Hematopoietic multipotent progenitor cell treated with erythropoietin and hydrocortisone succinate and interleukin-3 and kit ligand, for 15 days (in vitro differentiated cells): ENCODE measurements at regions not wholly inside any gene's neighbourhood (a gene's known extent, or its start where the extent isn't known, plus 50 kb on each side); places are given as distances from the start of the nearest gene placed in this dataset.

Experiments used
- DNase-seq: peaks from one replicate; pipeline ENCODE4 v3.0.0-alpha.2; 2015; ENCODE audit warnings: low spot score

DNA sequence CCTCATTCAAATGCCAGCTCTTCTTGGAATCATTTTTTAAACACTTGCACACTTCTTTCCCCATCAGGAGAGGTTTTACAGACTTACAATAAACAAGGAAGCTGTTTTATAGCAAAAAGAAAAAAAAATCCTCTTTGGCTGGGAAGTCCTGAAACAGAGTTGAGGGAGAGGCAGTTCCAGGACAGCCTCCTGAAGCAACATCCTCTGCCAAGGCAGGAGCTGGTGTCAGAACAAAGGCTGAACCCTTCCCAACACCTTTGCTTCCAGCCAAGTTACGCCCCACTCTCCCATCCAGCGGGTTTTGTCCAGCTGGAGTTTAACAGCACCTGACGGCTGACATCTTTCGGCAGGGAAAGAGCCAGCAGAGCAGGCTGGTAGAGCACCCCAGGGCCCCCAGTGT lies 287.8 kb downstream of the RRAGC start:
- no peak for DNase-seq

DNA sequence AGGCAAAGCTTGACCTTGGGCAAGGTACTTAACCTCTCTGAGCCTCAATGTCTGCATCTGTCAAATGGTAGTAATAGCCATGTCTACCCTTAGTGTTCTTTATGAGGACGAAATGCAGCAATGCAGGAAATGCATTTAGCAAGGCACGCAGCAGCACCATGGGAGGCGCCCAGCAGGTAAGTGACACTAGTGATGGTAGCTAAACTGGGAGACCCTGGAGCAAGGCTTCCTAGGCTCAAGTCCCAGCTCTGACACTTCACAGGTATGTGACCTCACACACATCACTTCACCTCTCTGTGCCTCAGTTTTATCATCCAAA lies 289.0 kb downstream of the RRAGC start:
- no peak for DNase-seq

DNA sequence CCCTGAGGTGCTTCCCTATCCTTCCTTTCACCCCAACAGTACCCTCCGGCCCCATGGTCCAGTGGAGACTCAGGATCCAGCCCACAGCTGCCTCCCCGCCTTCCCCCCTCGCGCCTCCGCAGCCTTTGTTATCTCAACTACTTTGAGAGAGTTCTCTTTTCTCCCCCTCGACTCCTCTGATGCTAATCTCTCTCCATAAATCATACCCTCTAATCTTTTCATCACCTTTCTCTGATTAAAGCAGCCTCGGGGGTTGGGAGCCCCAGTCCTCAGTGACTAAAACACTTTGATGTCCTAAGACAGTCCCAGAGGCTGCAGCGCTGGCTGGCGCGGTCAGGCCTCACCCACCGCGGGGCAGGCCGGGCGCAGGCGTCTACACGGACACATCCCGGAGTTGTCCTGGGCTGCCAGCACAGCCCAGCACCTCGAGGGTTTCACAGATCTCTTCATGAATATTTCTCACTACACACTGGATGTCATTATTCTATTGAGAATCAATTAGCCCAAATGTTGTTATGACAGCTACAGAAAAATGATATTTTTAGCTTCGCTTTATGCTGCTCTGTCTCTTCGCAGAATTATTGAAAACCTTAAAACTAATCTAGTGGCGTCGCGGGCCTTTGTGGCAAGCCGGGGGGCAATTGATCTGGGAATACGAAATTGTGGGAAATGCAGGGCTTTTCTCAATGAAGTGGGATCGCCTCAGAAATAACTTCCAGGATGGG lies 289.5 kb downstream of the RRAGC start:
- DNase-seq: no peak

DNA sequence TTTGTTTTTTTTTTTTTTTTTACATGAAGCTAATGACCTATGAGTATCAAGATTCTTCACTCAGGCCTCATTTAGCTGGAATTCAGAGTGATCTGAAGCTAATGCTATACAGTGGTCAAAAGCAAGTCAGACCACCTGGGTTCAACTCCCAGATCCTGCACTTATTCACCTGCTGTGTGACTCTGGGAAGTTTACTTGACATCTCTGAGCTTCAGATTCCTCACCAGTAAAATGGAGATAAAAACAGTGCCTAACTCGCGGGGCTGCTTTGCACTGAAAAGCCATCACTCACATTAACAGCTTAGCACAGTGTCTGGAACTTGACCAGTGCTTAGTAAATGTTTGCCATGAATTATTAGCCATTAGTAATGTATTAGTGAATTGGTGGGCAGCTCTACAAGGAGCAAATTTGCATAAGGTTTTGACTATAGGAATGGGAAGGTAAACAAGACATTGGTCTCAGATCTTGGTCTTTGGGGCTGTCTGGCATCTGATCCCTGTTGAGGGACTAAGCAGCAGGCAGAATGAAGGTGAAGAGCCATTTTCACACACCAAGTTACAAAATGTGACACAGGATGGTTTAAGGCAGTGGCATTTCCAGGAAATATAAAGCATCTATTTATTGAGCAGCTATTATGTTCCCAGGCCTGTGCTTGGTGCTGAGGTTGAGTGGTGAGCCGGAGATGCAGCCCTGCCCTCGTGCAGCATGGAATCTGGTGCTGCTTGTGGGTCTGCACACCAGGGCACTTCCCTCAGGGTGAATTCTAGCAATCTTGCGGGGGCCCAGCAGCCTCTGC lies 291.3 kb downstream of the RRAGC start:
- no peak for DNase-seq

DNA sequence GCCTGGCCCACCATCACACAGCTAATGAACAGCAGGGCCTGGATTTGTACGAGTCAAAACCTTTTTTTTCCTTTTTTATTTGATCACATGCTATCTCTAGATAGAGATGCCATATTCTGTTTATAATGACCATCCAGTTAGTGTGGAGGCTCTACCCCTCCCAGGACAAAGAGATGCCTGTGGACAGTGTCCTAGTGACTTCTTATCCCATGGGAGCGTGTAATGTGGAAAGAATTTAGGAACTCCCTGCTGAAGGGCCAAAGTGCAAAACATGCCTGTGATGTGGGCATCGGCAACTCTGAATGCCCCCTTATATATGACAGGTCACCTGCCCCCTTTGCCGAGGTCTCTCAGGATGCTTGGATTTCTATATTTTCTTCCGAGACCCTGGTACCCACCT lies 292.2 kb downstream of the RRAGC start:
- DNase-seq: no peak

DNA sequence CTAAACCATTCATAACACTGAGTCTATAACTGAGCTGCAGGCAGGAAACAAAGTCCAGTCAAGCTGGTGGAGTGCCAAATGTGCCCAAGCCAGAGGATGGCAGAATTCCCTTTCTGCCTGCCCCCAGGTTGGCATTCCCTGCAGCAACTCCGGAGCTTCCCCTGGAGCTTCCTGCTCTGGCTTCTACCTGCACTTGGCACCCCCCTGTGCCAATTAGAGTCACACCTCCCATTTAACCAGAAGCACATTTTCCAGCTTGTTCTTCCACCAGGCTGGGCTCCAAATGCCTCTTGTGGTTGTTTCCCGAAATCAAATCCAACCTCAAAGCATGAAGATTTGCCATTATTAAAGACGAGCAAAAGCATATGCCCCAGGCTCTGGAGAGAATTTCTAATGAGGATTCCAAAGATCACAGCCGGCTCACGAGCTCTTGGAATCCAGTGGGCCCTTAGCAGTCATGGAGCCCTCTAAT lies 294.5 kb downstream of the RRAGC start:
- no peak for DNase-seq

DNA sequence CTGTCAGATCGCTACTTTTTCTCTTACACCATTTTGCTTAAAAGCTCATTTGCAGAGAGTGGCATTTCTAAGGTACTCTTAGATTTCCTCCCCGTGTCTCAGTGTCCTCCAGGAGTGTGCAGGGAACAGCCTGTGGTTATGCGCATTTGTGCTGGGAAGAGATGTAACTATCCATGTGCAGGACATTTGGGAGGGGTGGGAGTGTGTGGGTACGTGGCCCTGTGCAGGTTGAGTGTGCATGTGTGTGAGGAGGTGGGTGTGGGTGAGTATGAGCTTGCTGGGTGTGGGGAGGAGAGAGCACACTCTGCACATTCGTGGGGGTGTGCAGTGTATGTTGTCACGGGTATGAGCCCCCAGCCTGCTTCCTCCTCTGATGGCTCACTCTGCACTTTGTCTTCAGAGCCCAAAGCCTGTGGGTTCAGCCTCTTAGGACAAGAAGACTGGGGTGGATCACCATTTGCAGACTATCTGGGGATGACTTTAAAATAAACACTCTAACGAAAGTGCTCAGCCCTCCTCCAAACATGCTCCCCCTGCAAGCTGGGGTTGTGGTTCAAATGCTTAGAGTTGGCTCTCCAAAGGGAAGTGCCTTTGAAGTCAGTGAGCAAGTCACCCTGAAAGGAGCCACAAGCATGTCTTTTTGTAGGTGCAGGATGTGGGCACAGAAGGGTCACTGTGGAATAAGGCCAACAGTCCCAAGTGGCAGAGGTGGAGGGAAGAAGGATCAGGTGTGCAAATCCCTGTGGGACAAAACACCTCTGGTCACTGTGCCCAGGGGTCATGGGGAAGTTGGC lies 295.4 kb downstream of the RRAGC start:
- no peak for DNase-seq

DNA sequence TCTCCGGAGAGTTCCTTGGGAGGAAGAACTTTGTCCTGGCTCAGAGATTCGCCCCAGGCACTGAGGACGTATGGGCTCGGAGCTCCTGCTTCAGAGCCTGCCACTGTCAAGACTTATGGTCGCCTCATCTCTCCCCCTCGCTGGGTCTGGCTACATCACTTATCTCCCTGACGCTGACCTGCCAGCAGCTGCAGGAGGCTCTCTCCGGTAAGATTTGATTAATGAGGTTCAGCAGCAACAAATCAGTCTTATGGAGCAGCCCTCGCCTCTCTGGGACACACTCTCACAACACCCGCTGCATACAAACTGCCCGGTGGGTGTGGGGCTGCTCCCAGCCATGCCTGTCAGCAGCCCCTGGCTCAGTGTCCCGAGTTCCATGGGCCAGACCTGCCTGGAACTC lies 297.8 kb downstream of the RRAGC start:
- no peak for DNase-seq

DNA sequence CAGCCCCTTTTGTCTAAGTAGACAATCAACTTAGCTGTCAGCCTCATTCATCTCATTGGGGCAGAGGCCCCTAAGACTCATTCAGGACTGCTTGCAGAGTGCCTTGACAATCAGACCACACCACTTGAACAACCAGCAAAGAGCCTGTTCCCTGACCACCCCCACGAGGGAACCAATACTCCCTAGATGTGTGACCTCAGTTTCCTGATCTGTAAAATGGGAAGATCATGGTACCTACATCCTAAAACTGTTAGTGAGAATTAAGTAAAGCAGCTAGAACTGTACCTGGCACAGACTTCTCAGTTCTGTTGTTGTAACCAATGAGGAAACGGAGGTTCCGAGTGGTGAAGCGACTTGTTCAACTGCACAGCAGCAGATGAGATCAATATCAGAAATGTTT lies 298.5 kb downstream of the RRAGC start:
- no peak for DNase-seq

DNA sequence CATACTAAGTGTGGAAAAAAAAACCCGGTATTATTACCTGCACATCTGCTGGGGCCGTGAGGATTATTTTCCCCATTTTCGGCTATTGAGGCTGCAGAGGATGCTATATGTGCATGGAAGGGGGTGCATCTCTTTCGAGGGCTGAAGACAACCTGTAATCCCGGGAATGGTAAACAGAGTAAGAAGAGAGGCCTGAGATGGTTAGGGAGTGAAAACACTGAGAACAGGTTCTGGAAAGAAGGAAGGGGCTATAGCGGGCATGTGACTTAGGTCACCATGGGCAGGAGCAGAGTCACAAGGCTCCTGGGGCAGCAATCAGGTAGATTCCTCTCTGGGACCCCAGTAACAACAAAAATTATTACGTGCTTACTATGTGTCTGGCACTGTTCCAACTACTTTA lies 299.1 kb downstream of the RRAGC start:
- DNase-seq: no peak

DNA sequence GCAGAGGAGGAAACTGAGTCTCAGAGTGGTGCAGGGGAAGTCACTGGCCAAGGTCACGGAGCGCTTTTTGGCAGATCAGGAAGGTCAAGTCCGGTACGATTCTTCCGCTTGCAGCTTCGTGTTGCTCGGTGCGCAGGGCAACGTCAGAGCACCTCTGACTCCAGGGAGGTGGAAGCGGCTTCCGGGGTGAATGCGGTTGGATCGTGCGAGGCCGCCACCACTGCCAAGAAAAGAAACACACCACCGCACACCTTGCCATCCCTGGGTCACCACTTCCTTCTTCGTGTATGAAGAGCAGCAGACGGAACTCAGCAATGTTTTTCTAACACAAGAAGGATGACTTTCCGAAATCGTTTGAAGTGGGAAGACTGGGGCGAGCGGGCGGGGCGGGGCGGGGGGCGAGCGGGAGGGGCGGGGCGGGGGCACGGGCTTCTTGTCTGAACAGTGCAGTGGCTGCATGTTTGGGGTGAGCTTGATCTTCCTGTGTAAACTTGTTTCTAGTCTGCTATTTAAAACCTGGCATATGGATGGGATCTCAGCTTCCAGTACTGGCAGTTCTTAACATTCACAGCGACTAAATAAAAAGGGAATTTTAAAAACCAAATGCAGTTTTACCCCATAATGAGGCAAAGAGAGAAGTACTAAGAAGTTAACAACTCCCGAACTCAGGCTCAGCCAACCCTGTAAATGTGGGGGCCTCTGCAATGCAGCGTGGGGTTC lies 300.0 kb downstream of the RRAGC start:
- DNase-seq: no peak

DNA sequence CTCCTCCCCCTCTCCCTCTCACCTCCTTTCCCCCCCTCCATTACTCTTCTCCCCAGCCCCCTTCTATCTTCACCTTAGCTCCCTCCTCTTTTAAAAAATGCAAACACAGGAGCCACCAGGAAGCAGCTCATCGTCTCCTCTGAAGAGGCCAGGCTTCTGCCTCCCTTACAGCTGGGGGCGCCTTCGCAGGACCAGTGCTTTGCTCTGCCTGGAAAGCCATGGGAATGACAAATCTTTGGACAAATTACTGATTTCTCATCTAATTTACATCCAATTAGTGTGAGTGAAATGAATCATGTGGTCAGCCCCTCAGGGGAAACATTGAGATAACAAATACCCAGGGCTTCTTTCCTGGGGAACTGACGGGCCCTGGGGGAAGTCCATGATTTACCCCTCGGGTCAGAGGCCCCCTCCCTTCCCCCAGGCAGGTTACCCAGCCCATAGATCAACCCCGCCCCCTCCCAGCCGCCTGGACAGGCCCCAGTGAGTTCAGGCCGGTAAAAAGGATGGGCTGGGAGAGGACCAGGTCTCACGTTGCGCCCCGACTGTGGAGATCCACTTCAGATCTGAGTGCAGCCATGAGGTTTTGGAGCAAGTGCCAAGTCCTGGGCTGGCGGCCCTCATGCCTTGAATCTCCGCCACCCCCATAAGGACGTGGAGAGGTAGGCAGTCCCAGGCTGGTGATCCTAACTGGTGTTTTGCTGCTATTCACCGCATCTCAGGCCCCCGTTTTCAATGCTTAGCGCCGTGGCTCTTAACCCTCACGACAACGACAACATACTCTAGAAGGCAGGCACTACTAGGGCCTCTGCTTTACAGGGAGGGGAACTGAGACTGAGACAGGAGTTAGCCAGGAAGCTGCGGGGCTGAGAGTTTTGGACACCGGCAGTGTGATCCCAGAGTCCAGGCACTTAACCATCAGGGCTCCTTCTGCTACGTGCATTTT lies 300.8 kb downstream of the RRAGC start:
- DNase-seq: no peak

DNA sequence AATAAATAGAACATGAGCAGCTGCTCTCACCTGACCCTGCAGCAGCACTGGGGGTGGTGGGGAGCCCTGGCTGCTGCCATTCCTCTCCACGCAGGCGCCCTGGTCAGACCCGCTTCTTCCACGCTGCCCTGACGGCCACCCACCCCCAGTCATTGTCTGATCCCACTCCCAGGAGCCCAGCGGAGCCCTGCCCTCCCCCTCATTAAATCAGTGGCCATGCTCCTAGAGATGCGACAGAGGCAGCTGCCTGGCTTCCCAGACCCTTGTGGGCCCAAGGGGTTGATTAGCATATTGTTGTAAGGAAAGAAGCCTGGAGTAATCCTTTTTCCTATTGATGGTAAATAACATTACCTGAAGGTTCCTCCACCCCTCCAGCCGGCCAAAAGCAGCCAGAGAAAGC lies 301.5 kb downstream of the RRAGC start:
- DNase-seq: no peak

DNA sequence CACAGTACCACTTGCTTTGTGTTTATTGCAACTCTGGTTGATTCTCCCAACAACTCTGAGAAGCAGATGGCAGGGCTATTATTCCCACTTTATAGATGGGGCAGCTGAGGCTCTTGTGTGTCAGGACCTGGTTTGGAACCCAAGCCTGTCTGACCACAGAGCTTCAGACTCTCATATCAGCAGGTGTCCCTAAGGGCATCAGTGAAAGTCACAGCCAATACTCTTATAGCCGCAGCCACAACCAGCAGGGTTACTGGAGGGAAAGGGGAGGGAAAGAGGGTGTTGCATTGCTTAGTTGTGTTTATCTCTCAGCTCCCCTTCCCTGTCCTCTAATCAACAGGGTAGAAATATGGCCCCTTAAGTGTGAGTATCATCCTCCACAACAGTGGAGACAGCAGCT lies 304.0 kb downstream of the RRAGC start:
- DNase-seq: no peak

DNA sequence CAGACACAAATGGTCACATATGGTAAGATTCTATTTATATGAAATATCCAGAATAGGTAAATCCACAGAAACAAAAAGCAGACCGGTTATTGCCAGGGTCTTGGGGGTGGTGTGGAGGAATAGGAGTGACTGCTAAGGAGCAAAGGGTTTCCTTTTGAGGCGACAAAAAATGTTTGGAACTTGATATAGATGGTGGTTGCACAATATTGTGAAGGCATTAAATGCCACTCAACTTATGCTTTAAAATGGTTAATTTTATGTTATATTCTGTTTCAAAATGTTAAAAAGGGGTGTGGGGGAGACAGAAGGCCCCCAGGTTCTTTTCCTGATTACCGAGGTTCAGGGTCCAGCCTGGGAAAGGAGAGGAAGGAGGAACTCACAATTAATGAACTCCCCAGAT lies 304.4 kb downstream of the RRAGC start:
- DNase-seq: no peak

DNA sequence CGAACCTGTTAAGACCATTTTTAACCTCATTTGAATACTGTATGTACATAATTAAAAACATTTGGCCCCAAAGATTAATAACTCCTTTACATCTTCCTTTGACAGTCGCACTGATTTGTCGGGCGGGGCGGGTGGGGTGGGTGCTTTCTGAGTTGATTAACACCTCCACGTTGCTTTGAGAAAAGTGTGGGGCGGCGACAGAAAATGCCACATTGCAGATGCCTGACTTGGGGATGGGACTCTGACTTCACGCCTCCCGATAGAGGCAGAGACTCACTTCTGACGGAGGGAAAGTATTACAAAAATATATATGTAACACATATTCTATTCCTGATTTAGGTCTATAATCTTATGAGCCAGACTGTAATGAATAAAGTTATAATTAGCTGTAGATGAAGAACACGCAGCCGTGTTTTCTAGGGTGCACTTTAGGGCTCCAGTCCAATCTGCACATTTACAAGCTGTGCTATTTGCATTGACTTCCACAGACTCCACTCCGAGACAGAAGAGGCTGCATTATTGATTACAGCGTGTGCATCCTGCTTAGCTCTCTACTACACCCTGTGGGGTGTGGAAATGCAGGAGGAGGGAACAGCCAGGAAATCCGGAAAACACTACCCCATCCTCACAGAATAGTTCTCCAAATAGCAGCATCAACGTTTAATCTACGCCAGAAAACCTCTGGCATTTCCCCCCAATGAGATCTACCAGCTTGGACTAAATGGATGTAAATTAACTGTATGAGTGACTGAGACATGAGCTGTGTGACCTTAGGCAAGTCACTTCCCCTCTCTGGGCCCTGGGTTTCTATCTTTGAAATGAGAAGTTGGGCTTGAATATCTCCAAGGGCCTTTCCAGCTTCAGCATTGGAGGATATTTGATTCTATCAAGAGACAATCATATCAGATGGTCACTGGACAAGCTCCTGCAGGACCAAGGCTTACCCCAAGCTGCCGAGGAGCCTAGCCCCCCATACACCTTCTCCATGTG lies 308.0 kb downstream of the RRAGC start:
- DNase-seq: no peak

DNA sequence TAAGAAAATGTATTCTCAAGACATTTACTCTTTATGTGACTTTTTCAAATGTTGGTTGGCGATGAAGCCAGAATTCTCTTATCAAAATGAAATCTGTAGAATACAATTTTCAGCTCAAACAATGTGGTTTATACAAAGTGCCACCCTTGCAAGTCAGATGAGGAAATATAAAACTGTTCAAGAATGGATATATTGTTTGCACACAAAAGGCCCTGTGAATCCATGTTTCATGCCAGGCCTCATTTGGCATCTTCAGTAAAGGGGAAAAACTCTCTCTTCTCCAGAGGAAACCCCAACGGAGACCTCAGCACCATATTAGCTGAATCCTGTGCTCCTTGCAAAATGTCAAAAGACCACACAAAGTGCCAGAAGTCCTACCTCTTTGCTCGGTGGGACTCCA lies 310.4 kb downstream of the RRAGC start:
- no peak for DNase-seq

DNA sequence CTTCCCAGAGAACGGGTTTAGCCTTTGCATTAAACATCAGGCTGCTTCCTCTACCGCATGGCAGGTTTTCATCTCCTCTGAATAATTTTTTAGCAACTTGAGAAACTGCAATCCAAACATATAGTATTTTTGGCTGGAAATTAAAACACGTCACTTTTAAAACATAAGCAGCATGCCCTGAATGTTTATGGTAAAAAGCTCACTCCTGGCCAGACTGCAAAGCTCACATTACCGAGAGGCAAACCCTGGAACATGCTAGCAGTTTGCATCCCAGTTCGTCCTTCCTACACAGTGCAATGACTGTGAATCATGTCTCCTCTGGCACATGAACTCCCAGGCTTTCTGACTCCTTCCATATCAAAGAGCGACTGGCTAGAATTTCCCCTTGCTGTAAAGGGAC lies 312.3 kb downstream of the RRAGC start:
- DNase-seq: no peak

DNA sequence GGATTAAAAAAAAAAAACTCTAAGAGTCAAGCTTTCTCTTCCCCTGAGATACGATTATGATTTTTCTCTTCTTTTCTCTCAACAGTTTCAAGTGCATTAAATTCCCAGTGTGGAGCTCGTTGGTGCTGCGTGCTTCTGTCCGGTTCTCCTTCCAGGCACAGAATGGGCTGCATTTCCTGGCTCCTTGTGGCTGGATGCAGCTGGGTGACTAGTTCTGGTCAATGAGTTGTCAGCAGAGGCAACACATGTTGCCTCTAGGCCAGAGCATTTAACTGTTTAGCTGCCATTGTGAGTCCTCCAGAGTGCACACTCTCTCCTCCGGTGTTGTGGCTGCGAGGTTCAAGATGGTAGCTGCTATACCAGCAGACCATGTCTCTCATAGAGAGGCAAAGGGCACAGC lies 312.9 kb downstream of the RRAGC start:
- no peak for DNase-seq

DNA sequence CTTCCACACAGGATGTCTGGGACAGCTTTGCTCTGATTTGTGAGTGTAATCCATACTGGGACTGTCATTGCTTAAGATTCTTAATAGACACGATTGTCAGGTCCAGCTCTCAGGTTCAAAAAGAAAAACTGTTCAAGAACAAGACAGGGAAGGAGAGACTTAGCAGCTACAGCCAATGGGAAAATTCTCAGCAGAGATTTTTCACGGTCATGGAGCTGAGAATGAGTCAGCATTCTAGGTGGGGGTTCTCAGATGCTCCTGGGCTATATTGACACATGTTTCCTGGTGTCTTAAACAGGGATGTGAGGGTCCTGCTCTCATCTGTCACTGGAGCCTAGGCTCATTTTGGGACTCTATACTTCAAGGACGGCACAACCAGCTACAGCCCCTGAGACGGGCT lies 318.3 kb downstream of the RRAGC start:
- no peak for DNase-seq
